BE2C (cell line): ENCODE measurements at regions not wholly inside any gene's neighbourhood (a gene's known extent, or its start where the extent isn't known, plus 50 kb on each side); places are given as distances from the start of the nearest gene placed in this dataset.

Source experiments
- DNase-seq: peaks from one replicate; pipeline ENCODE4 v3.0.0-alpha.2; 2020
- H3K27me3 ChIP-seq: fragments of 250-450 bp; sonication (Bioruptor Pico); 2 replicates; pipeline ENCODE4 v1.5.1; 2020; ENCODE audit warnings: mild to moderate bottlenecking
- H3K36me3 ChIP-seq: fragments of 250-450 bp; sonication (Bioruptor Pico); 2 replicates; pipeline ENCODE4 v1.5.1; 2020; ENCODE audit warnings: mild to moderate bottlenecking
- H3K4me1 ChIP-seq: fragments of 250-450 bp; sonication (Bioruptor Pico); 2 replicates; pipeline ENCODE4 v1.5.1; 2020
- H3K4me3 ChIP-seq: 2 replicates; pipeline ENCODE4 v1.5.1; 2011; ENCODE audit warnings: low read depth, low read length
- H3K9me3 ChIP-seq: fragments of 250-450 bp; sonication (Bioruptor Pico); 2 replicates; pipeline ENCODE4 v1.5.1; 2020
- TF ChIP-seq, protein P1 (sequence below): IDR thresholded peaks from 2 replicates; pipeline ENCODE4 v1.5.1; 2012; ENCODE audit warnings: mild to moderate bottlenecking, low read depth, low read length

DNA sequence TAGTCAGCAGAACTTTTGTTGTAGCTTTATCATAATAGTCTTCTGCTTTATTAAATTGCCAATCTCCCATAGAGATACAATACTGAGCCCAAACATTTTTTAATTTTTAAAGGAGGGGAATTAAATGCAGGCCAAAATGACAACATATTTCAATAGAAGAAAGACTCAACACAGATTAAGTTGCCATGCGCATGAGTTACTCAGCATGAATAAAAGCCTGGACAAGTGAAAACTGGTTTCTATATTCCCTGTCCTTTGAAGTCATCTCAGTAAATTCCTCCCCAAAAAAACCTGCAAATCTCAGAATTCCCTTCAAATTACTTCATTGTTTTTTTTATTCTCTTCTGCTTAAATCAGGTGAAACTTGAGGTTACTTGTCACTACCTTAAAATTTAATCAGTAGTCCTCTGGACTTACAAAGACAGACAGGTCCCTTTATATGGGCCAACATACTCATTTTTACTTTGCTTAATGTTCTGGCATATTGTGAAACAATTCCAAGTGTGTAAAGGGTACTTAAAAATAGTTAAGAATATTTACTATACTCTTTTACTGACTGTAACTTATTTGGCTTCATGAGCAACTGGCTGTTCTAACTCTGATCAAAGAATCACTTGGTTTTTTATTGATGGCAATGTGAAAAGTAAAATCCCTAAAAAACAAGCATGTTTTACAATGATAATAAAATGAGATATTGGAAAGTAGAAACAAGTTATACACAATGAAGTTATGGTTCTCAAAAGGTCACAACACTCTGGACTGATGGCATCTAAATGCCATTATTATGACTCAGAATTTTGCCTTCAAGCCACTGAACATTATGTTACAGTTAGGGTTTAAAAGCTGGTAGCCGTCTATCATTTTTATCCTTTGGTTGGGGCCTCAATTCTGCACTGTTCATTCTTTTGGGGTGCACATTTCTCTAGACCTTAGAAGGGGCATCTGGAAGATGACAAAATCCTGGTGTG lies 49.9 kb upstream of the COL21A1 start:
- Histone ChIP-seq H3K27me3 (no peaks in the 10 kb centered on the region), H3K36me3 (no peaks in the 10 kb centered on the region), H3K9me3 (no peaks in the 10 kb centered on the region), H3K4me1 (no peaks in the 10 kb centered on the region), H3K4me3 (no peak overlapping the region)
- TF ChIP-seq, protein P1, sequence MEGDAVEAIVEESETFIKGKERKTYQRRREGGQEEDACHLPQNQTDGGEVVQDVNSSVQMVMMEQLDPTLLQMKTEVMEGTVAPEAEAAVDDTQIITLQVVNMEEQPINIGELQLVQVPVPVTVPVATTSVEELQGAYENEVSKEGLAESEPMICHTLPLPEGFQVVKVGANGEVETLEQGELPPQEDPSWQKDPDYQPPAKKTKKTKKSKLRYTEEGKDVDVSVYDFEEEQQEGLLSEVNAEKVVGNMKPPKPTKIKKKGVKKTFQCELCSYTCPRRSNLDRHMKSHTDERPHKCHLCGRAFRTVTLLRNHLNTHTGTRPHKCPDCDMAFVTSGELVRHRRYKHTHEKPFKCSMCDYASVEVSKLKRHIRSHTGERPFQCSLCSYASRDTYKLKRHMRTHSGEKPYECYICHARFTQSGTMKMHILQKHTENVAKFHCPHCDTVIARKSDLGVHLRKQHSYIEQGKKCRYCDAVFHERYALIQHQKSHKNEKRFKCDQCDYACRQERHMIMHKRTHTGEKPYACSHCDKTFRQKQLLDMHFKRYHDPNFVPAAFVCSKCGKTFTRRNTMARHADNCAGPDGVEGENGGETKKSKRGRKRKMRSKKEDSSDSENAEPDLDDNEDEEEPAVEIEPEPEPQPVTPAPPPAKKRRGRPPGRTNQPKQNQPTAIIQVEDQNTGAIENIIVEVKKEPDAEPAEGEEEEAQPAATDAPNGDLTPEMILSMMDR, result no peak
- no peak for DNase-seq
